ENCODE measurements at regions not wholly inside any gene's neighbourhood (a gene's known extent, or its start where the extent isn't known, plus 50 kb on each side); places are given as distances from the start of the nearest gene placed in this dataset.

DNA sequence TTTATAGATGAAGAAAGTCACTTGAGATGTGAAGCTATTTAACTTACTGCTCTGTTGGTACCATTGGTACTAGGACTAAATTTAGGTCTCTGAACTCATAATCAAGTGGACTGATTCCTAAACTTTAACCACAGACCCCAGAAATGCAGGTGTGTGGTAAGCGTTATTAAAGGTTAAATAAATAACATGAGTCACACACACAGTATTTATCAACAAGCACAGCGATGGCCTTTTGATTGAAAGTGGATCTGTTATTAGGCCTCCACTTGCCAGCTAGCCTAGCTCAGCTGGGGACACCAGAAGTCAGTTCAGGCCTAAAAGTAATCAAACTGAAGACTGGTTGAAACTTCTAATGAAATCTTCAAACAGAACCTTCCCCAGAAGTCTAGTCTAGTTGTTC is 161.3 kb upstream of the DPP10 start:
- peaks cover 5% of the 10 kb centered on the region for H3K36me3 Mint-ChIP-seq
- no peak overlapping the region for H3K27ac Mint-ChIP-seq
- DNase-seq (no peak), ATAC-seq (no peak)
- WGBS (ENCODE audit: insufficient coverage), result 88% methylated on average over 1 of the region's 2 CpGs
- Histone ChIP-seq H3K36me3 (ENCODE audit: control insufficient read depth, insufficient read depth, low read length) (no peaks in the 10 kb centered on the region), H3K27me3 (ENCODE audit: control insufficient read depth, insufficient read depth, low read length) (no peaks in the 10 kb centered on the region), H3K27ac (ENCODE audit: low read length) (no peak overlapping the region), H3K9me3 (ENCODE audit: control insufficient read depth, insufficient read depth, low read length) (no peaks in the 10 kb centered on the region), H3K4me1 (ENCODE audit: control insufficient read depth, insufficient read depth, low read length) (no peaks in the 10 kb centered on the region), H3K4me3 (ENCODE audit: low read length) (no peak overlapping the region)
- H3K4me3 Mint-ChIP-seq, result no peak overlapping the region
- intact Hi-C loops (cut with micrococcal nuclease), result no loop called here
- H3K4me1 Mint-ChIP-seq, result no peaks in the 10 kb centered on the region
- TF ChIP-seq, protein P1, sequence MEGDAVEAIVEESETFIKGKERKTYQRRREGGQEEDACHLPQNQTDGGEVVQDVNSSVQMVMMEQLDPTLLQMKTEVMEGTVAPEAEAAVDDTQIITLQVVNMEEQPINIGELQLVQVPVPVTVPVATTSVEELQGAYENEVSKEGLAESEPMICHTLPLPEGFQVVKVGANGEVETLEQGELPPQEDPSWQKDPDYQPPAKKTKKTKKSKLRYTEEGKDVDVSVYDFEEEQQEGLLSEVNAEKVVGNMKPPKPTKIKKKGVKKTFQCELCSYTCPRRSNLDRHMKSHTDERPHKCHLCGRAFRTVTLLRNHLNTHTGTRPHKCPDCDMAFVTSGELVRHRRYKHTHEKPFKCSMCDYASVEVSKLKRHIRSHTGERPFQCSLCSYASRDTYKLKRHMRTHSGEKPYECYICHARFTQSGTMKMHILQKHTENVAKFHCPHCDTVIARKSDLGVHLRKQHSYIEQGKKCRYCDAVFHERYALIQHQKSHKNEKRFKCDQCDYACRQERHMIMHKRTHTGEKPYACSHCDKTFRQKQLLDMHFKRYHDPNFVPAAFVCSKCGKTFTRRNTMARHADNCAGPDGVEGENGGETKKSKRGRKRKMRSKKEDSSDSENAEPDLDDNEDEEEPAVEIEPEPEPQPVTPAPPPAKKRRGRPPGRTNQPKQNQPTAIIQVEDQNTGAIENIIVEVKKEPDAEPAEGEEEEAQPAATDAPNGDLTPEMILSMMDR (IDR thresholded peaks at IDR 0.05), result no peak
- no peaks in the 10 kb centered on the region for H3K27me3 Mint-ChIP-seq (ENCODE audit: low read depth in 2 of 2)
- H3K9me3 Mint-ChIP-seq, result peaks cover 3 to 8% of the 10 kb centered on the region in 2 donors

DNA sequence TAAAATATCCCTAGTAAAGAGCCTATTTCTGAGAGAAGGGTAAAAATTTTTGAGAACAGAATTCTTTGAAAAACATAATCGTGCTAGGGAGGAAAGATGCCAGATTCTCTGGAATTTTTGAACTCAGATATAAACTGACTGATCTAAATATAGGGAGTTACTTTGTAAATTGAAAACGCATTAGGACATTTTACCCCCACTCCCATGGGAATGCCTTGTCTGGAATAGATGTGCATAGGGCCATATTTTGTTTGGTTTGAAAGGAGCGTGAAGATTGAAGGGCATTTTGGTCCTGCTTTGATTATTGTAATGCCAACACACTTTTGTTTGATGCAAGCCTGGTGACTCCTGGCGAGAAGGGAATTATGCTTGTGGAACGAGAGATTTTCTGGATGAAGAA is 158.7 kb upstream of the DPP10 start:
- Mint-ChIP-seq H3K4me3 (no peak overlapping the region), H3K36me3 (no peaks in the 10 kb centered on the region), H3K9me3 (peaks cover 7% of the 10 kb centered on the region in 2 donors), H3K4me1 (no peaks in the 10 kb centered on the region), H3K27me3 (ENCODE audit: low read depth in 2 of 2) (peaks cover 0 to 2% of the 10 kb centered on the region in 2 donors), H3K27ac (no peak overlapping the region)
- Histone ChIP-seq H3K36me3 (ENCODE audit: control insufficient read depth, insufficient read depth, low read length) (no peaks in the 10 kb centered on the region), H3K27me3 (ENCODE audit: control insufficient read depth, insufficient read depth, low read length) (no peaks in the 10 kb centered on the region), H3K4me3 (ENCODE audit: low read length) (no peak overlapping the region), H3K4me1 (ENCODE audit: control insufficient read depth, insufficient read depth, low read length) (no peaks in the 10 kb centered on the region), H3K27ac (ENCODE audit: low read length) (no peak overlapping the region), H3K9me3 (ENCODE audit: control insufficient read depth, insufficient read depth, low read length) (no peaks in the 10 kb centered on the region)
- ATAC-seq (no peak), DNase-seq (no peak)
- TF ChIP-seq, protein P1 (IDR thresholded peaks at IDR 0.05), result no peak
- intact Hi-C loops (cut with micrococcal nuclease), result no loop called here
- 89% methylated on average over 4 of the region's 5 CpGs for WGBS (ENCODE audit: insufficient coverage)

DNA sequence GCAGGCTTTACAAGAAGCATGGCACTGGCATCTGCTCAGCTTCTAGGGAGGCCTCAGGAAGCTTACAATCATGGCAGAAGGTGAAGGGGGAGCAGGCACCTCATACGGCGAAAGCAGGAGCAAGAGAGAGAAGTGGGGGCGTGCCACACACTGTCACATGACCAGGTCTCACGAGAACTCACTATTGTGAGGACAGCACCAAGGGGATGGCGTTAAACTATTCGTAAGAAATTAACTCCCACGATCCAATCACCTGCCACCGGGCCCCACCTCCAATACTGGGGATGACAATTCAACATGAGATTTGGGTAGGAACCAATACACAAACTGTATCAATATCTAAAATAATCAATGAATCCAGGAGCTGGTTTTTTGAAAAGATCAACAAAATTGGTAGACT is 156.0 kb upstream of the DPP10 start:
- H3K9me3 ChIP-seq (ENCODE audit: control insufficient read depth, insufficient read depth, low read length), result no peaks in the 10 kb centered on the region
- no peak overlapping the region for H3K27ac Mint-ChIP-seq
- intact Hi-C loops (cut with micrococcal nuclease), result no loop called here
- DNase-seq (no peak), ATAC-seq (no peak)
- no peaks in the 10 kb centered on the region for H3K36me3 Mint-ChIP-seq
- no peak overlapping the region for H3K27ac ChIP-seq (ENCODE audit: low read length)
- H3K27me3 Mint-ChIP-seq (ENCODE audit: low read depth in 2 of 2), result peaks cover 0 to 2% of the 10 kb centered on the region in 2 donors
- TF ChIP-seq, protein P1 (IDR thresholded peaks at IDR 0.05), result no peak
- no peaks in the 10 kb centered on the region for H3K4me1 Mint-ChIP-seq
- no peaks in the 10 kb centered on the region for H3K4me1 ChIP-seq (ENCODE audit: control insufficient read depth, insufficient read depth, low read length)
- WGBS (ENCODE audit: insufficient coverage), result 90% methylated on average over 8 of the region's 8 CpGs
- no peaks in the 10 kb centered on the region for H3K27me3 ChIP-seq (ENCODE audit: control insufficient read depth, insufficient read depth, low read length)
- peaks cover 7% of the 10 kb centered on the region in 2 donors for H3K9me3 Mint-ChIP-seq
- no peak overlapping the region for H3K4me3 ChIP-seq (ENCODE audit: low read length)
- no peak overlapping the region for H3K4me3 Mint-ChIP-seq
- H3K36me3 ChIP-seq (ENCODE audit: control insufficient read depth, insufficient read depth, low read length), result no peaks in the 10 kb centered on the region

DNA sequence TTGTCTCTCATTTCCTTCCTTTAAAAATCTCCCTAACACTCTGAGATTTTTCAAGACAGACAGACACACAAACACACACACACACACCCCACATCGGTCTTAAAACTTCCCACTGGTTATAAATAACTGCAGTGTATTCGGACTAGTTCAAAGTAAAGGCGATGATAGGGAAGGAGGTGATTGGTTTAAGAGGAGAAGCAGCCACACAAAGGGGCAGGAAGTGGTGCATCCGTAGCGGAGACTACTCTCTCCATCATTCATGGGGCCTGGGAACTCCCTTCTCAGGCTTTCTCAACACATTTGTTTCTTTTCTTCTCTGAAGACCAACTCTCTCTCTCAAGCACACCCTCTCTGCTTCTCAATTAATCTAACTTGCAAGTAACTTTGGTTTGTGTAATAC is 149.1 kb upstream of the DPP10 start:
- Mint-ChIP-seq H3K27ac (no peak overlapping the region), H3K4me3 (no peak overlapping the region), H3K36me3 (no peaks in the 10 kb centered on the region), H3K4me1 (no peaks in the 10 kb centered on the region), H3K27me3 (ENCODE audit: low read depth in 2 of 2) (peaks cover 0 to 3% of the 10 kb centered on the region in 2 donors), H3K9me3 (peaks cover 2% of the 10 kb centered on the region in 2 donors)
- Histone ChIP-seq H3K9me3 (ENCODE audit: control insufficient read depth, insufficient read depth, low read length) (no peaks in the 10 kb centered on the region), H3K36me3 (ENCODE audit: control insufficient read depth, insufficient read depth, low read length) (no peaks in the 10 kb centered on the region), H3K27me3 (ENCODE audit: control insufficient read depth, insufficient read depth, low read length) (no peaks in the 10 kb centered on the region), H3K27ac (ENCODE audit: low read length) (no peak overlapping the region), H3K4me3 (ENCODE audit: low read length) (no peak overlapping the region), H3K4me1 (ENCODE audit: control insufficient read depth, insufficient read depth, low read length) (no peaks in the 10 kb centered on the region)
- 14% methylated on average over 3 of the region's 5 CpGs for WGBS (ENCODE audit: insufficient coverage)
- intact Hi-C loops (cut with micrococcal nuclease), result no loop called here
- DNase-seq (no peak), ATAC-seq (no peak)
- TF ChIP-seq, protein P1 (IDR thresholded peaks at IDR 0.05), result no peak

Measured in natural killer cell (primary cell).